PC-9 (cell line): ENCODE measurements at regions not wholly inside any gene's neighbourhood (a gene's known extent, or its start where the extent isn't known, plus 50 kb on each side); places are given as distances from the start of the nearest gene placed in this dataset.

Source experiments
- CTCF ChIP-seq: fragments of 200-600 bp; sonication (generic); conservative IDR thresholded peaks from 2 replicates; pipeline ENCODE4 v1.6.1; 2017; ENCODE audit warnings: mixed run types, antibody characterized with exemption, mild to moderate bottlenecking, moderate library complexity
- EZH2 ChIP-seq: fragments of 200-600 bp; sonication (generic); IDR thresholded peaks from 2 replicates; pipeline ENCODE4 v1.8.0; 2017; ENCODE audit warnings: antibody characterized with exemption, low read depth

- TF ChIP-seq CTCF: no peak
- TF ChIP-seq EZH2: no peak
Observed at GRCh38 chr21:38151021-38151645, 105.7 kb upstream of the KCNJ15 start.
